Keratinocyte (primary cell): ENCODE measurements at regions not wholly inside any gene's neighbourhood (a gene's known extent, or its start where the extent isn't known, plus 50 kb on each side); places are given as distances from the start of the nearest gene placed in this dataset.

Experiments used
- CTCF ChIP-seq, 3 experiments: IDR thresholded peaks in 1 of 3; conservative IDR thresholded peaks in 1 of 3; optimal IDR thresholded peaks in 1 of 3; 2 replicates in 2 of 3; 3 replicates in 1 of 3; pipeline versions ENCODE3 to v1.5.1; 2011; ENCODE audit warnings: low read length in 3 of 3, mild to moderate bottlenecking in 3 of 3, moderate library complexity in 2 of 3, control low read depth in 1 of 3, inconsistent platforms in 1 of 3; ENCODE audit not compliant: insufficient read depth in 2 of 3; ENCODE audit errors: extremely low read depth in 1 of 3
- EZH2 ChIP-seq: IDR thresholded peaks from one replicate; pipeline ENCODE4 v1.6.1; 2012; ENCODE audit warnings: inconsistent platforms, mild to moderate bottlenecking, low read length, moderate library complexity

GRCh38 chr13:64311112-64311511 is 2895.5 kb upstream of the PCDH20 start:
- no peak for TF ChIP-seq EZH2
- TF ChIP-seq CTCF (optimal IDR thresholded peaks at IDR 0.05 in 1 of 3, IDR thresholded peaks at IDR 0.05 in 1 of 3, conservative IDR thresholded peaks at IDR 0.05 in 1 of 3; ENCODE audit: extremely low read depth in 1 of 3, insufficient read depth in 2 of 3, low read length in 3 of 3): no peak
